ENCODE measurements at regions not wholly inside any gene's neighbourhood (a gene's known extent, or its start where the extent isn't known, plus 50 kb on each side); places are given as distances from the start of the nearest gene placed in this dataset.

DNA sequence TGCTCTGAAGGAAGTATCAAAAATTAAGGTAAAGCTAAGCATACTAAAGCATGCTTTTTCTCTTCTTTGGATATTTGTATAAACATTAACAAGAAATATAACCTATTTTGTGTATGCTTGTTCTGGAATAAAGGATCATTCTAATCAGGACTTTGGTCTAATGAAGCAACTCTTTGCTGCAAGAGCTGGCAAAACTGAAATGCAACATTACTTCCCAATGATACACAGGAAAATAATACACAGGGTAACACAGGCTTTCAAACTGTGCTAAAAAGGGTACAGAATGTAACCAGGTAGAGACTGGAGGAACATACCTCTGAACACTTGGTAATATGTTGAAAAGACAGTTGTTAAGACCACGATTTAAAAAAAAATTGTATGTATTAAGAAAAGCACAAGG, 222.5 kb upstream of the DIO2 start:
- TF ChIP-seq EZH2phosphoT487 (IDR thresholded peaks at IDR 0.05; ENCODE audit: insufficient read depth, low read depth) (no peak), EZH2 (IDR thresholded peaks at IDR 0.05; ENCODE audit: insufficient read depth, poor library complexity, severe bottlenecking) (no peak)
